HG02870 (cell line): ENCODE measurements at regions not wholly inside any gene's neighbourhood (a gene's known extent, or its start where the extent isn't known, plus 50 kb on each side); places are given as distances from the start of the nearest gene placed in this dataset.

Experiments used
- ATAC-seq: cut with Tn5 transposase; IDR thresholded peaks from one replicate; pipeline ENCODE4 v1.9.1; 2021; ENCODE audit warnings: mild to moderate bottlenecking, moderate library complexity; ENCODE audit not compliant: unreplicated experiment

DNA sequence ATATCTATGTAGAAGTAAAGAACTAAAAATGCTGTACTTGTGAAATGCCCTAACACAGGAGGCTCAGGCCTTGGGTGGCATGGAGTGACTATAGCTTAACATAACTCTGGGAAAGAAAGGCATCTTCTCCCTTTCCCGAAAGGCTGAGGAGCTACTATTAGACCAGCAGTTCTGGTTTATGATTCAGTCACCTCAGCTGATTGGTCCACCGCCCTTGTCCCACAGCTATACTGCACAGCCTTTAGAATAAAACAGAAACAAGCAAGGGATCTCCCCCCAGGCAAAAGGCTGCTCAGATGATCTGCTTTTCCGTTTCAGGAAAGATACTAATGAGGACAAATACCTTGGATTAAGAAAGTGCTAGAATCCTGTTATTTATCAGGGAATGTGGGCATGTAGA is 171.3 kb downstream of the SNCA start:
- ATAC-seq: no peak

- ATAC-seq: no peak
Measured at GRCh38 chr4:89664521-89664920, 172.4 kb downstream of the SNCA start.

DNA sequence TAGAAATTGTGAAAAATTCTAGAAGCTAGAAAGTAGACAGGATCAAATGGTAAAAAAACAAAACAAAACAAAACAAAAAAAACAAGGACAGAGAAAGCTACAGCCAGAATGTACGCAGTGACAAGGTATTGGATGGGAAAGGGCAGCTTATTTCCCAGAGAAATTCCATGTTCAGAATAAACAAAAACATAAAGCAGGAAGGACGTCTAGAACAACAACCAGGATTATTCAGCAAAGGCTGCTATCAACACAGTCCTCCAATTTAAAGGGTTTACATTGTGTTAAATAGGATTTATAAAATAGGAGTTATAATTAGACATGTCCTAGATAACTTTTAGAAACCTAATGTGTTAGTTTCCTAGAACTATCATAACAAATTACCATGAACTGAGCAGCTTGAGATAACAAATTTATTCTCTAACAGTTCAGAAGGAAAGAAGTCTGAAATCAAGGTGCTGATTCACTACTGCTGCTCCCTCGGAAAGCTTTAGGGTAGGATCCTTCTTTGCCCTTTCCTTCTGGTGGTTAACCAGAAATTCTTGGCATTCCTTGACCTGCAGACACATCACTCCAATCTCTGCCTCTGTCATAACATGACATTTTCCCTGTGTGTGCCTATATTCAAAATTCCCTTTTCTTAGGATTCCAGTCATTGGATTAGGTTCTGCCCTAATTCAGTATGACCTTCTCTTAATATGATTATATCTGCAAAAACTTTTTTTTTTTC is 175.6 kb downstream of the SNCA start:
- no peak for ATAC-seq

GRCh38 chr4:89660444-89661172 is 176.4 kb downstream of the SNCA start:
- ATAC-seq: no peak

DNA sequence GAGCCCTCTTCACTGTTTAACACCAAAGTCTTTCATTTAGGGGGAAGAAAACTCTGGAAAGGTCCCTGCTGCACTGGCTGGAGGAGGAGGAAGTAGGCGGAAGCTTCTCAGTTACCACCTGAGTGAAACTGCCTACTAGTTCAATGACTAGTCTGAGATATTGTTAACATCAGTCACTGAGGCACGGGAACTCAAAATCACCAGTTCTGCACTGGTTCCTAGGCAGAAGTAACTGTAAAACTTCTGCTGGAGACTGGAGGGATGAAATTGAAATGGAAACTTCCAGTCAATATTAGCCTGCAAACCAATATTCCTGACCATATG is 178.3 kb downstream of the SNCA start:
- peak; percentile 83 for ATAC-seq

DNA sequence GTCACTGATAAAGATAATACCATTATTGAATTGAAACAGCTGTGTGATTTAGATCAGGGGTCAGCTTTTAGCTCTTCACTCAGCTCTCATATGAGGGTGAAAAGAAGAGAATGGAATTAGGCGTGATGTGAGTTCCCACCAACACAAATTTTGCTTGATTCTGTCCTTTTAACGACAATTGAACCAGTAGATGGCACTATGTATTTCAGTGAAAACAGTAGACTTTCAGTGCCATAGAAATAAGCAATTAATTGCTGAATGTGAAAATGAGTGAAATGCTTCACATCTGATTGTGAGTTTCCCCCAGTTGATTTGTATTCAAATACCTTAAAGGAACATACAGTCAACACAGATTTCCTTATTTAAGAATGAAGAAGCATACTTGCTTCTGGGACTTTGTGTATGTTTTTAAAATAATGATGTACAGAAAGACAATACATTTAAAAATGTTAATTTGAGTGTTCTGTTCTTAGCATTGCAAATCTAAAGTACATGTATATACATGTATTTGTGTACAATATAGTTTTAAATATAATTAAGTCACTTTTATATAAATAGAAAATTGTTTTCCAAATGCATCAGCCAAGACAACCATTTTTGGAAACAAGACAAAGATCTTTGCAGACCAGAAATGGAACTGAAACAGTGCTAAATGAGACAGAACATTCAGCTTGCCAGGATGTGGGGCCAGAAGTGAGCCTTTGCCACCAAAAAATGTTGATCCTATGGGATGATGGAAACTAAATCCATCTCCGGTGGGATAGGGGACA is 178.8 kb downstream of the SNCA start:
- ATAC-seq: peak; percentile 76

DNA sequence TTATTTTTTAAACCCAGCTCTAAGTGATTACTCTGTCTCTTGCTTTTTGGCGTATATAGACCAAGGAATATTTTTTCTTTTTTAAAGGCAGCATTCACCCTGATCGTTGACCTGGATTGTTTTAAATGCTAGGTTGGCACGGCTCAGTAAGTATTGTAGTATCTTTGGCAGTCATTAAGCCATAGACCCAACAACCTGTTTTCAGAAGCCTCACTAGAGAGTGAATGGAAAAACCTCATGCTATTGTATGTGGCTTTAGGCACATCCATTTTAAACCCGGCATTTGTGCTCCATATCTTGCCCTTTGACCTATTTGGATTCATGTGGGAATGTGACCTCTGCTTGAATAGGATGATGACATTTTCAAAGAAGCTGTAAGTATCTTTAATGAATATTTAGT is 183.9 kb downstream of the SNCA start:
- ATAC-seq: no peak

GRCh38 chr4:89645482-89645881 is 191.5 kb downstream of the SNCA start:
- ATAC-seq: no peak

- no peak for ATAC-seq
Measured at GRCh38 chr4:89641367-89641687, 195.6 kb downstream of the SNCA start.

GRCh38 chr4:89640620-89641366 is 196.2 kb downstream of the SNCA start:
- ATAC-seq: peak; percentile 62

DNA sequence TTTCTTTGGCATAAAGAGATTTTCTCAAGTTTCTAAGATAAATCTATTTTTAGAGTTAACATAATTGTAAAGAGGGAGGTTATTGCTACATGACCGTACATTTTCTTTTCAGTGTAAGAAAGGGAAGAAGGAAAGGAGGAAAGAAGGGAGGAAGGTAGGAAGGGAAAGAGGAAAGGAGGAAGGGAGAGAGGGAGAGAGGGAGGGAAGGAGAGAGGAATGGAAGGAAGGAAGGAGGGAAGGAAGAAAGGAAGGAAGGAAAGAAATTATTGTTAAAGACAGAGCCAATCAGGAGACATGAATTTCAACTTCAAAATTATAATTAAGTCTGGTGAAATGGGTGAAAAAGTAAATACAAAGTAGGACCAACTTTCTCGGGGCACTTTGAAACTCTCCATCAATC is 197.6 kb downstream of the SNCA start:
- ATAC-seq: no peak

- no peak for ATAC-seq
Measured at GRCh38 chr4:89625599-89626293, 211.2 kb downstream of the SNCA start.

GRCh38 chr4:89619206-89619962 is 217.6 kb downstream of the SNCA start:
- ATAC-seq: no peak

GRCh38 chr4:89618151-89618550 is 218.8 kb downstream of the SNCA start:
- no peak for ATAC-seq

DNA sequence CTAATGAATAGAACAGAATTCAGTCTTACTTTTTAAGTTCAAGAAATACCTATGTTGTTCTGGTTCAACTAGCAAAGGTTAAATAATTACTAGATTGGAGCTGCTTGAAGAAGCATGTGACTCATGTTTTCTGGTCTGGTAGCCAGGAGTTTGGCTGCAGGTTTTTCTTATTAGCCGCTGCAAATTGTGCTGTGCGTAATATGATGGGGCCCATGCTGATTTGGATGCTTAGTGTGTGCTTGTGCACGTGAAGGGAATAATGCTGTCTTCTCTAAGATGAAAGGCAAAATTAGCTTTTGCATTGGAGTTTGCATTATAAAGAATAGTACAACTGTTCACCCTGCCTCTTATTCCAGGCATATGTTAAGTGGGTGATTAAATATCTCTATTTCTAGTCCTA is 219.6 kb downstream of the SNCA start:
- ATAC-seq: no peak

GRCh38 chr4:89616382-89616781 is 220.6 kb downstream of the SNCA start:
- no peak for ATAC-seq

DNA sequence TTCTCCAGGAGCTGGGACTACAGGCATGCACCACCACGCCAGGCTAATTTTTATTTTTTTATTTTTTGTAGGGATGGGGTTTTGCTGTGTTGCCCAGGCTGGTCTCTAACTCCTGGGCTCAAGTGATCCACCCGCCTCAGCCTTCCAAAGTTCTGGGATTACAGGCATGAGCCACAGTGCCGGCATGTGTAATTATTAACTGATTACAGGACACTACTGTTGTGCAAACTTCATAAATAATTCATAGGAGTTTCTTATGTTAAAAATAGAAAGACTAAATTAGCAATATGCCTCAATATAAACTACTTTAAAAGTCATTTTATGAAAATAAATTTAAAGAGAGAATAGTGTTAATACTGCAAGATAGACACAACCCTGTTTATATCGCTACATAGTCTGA is 221.9 kb downstream of the SNCA start:
- ATAC-seq: no peak

DNA sequence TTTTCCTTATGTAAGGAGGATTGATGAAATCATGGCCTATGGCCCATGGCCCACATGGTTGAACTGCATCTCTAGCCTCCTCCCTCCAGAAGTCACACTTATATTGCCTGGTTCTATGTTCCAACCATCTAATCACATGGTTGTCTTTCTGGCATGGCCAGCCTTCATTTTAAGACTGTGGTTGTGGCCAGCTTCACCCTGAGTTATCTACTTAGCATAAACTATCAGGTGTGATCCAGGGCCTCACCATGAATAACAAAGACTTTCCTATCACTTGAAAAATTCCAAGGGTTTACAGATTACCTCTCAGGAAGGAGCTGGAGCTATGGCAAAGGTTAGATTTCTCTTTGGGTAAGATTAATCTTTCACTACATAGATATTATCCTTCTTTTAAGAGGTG is 222.8 kb downstream of the SNCA start:
- ATAC-seq: no peak

- ATAC-seq: no peak
Measured at GRCh38 chr4:89610236-89610635, 226.7 kb downstream of the SNCA start.

DNA sequence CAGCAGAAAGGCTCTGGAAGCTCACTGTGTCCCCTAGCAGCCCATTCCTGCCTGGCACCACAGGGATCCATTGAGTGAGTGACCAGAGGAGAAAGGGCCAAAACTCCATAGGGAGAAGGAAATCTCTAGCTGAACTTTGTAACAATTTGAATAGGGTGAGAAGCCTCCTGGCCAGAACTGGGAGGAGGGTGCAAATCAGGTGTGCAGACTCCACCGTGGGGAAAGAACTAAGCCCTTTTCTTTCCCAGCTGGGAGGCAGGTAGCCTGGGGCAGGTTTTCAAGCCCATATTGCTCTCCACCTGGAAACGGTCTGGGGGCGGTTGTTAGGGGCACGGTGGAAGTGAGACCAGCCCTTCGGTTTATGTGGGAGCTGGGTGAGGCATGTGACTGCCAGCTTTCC is 227.2 kb downstream of the SNCA start:
- ATAC-seq: no peak
